ENCODE measurements at regions not wholly inside any gene's neighbourhood (a gene's known extent, or its start where the extent isn't known, plus 50 kb on each side); places are given as distances from the start of the nearest gene placed in this dataset.

- no peak for DNase-seq (ENCODE audit: low spot score)
These were observed 54.0 kb upstream of the PRPS1L1 start for GRCh38 chr7:18081617-18082016.

GRCh38 chr7:18082169-18082568 lies 54.5 kb upstream of the PRPS1L1 start:
- no peak for DNase-seq (ENCODE audit: low spot score)

- no peak for DNase-seq (ENCODE audit: low spot score)
These were observed 58.7 kb upstream of the PRPS1L1 start for GRCh38 chr7:18086165-18087025.

- DNase-seq (ENCODE audit: low spot score), result no peak
These were observed 59.5 kb upstream of the PRPS1L1 start for GRCh38 chr7:18087026-18087686.

GRCh38 chr7:18087687-18088078 lies 60.0 kb upstream of the PRPS1L1 start:
- DNase-seq (ENCODE audit: low spot score), result no peak

GRCh38 chr7:18096087-18096486 lies 68.4 kb upstream of the PRPS1L1 start:
- no peak for DNase-seq (ENCODE audit: low spot score)

GRCh38 chr7:18102576-18102975 lies 74.9 kb upstream of the PRPS1L1 start:
- no peak for DNase-seq (ENCODE audit: low spot score)

GRCh38 chr7:18103436-18104218 lies 76.0 kb upstream of the PRPS1L1 start:
- DNase-seq (ENCODE audit: low spot score), result no peak

GRCh38 chr7:18109762-18110161 lies 82.1 kb upstream of the PRPS1L1 start:
- DNase-seq (ENCODE audit: low spot score), result no peak

- no peak for DNase-seq (ENCODE audit: low spot score)
These were observed 89.0 kb upstream of the PRPS1L1 start for GRCh38 chr7:18116661-18117060.

- DNase-seq (ENCODE audit: low spot score), result no peak
These were observed 89.8 kb upstream of the PRPS1L1 start for GRCh38 chr7:18117482-18117881.

GRCh38 chr7:18119985-18120384 lies 92.3 kb upstream of the PRPS1L1 start:
- DNase-seq (ENCODE audit: low spot score), result no peak

GRCh38 chr7:18123508-18124239 lies 96.0 kb upstream of the PRPS1L1 start:
- DNase-seq (ENCODE audit: low spot score), result no peak

- no peak for DNase-seq (ENCODE audit: low spot score)
These were observed 97.8 kb upstream of the PRPS1L1 start for GRCh38 chr7:18125476-18125875.

- DNase-seq (ENCODE audit: low spot score), result no peak
These were observed 98.6 kb upstream of the PRPS1L1 start for GRCh38 chr7:18126281-18126680.

- no peak for DNase-seq (ENCODE audit: low spot score)
These were observed 101.2 kb upstream of the PRPS1L1 start for GRCh38 chr7:18128846-18129245.

GRCh38 chr7:18132811-18133210 lies 105.2 kb upstream of the PRPS1L1 start:
- DNase-seq (ENCODE audit: low spot score), result no peak

- no peak for DNase-seq (ENCODE audit: low spot score)
These were observed 106.3 kb upstream of the PRPS1L1 start for GRCh38 chr7:18133921-18134320.

- DNase-seq (ENCODE audit: low spot score), result no peak
These were observed 113.3 kb upstream of the PRPS1L1 start for GRCh38 chr7:18140943-18141342.

- no peak for DNase-seq (ENCODE audit: low spot score)
These were observed 116.5 kb upstream of the PRPS1L1 start for GRCh38 chr7:18144166-18144565.

- no peak for DNase-seq (ENCODE audit: low spot score)
These were observed 117.5 kb upstream of the PRPS1L1 start for GRCh38 chr7:18145160-18145559.

- no peak for DNase-seq (ENCODE audit: low spot score)
These were observed 123.8 kb upstream of the PRPS1L1 start for GRCh38 chr7:18151422-18151821.

All from CD4-positive, alpha-beta T cell treated with Interleukin-15 for 4 hours (primary cell).